DMS79 treated with DMSO at 0.1 percent for 48 hours (cell line): ENCODE measurements at regions not wholly inside any gene's neighbourhood (a gene's known extent, or its start where the extent isn't known, plus 50 kb on each side); places are given as distances from the start of the nearest gene placed in this dataset.

Experiments used
- DNase-seq: peaks from one replicate; lab custom pipeline; 2025; lab: John Stamatoyannopoulos, UW

GRCh38 chr12:90311561-90311960 is 602.9 kb upstream of the ATP2B1 start:
- no peak for DNase-seq

- no peak for DNase-seq
Measured at GRCh38 chr12:90305379-90305778, 596.7 kb upstream of the ATP2B1 start.

GRCh38 chr12:90304231-90304630 is 595.6 kb upstream of the ATP2B1 start:
- no peak for DNase-seq

GRCh38 chr12:90303771-90304170 is 595.1 kb upstream of the ATP2B1 start:
- no peak for DNase-seq

- no peak for DNase-seq
Measured at GRCh38 chr12:90301561-90302133, 593.0 kb upstream of the ATP2B1 start.

- no peak for DNase-seq
Measured at GRCh38 chr12:90301095-90301494, 592.5 kb upstream of the ATP2B1 start.

- no peak for DNase-seq
Measured at GRCh38 chr12:90299666-90300065, 591.0 kb upstream of the ATP2B1 start.

- DNase-seq, result no peak
Measured at GRCh38 chr12:90299121-90299520, 590.5 kb upstream of the ATP2B1 start.

GRCh38 chr12:90298289-90298948 is 589.8 kb upstream of the ATP2B1 start:
- no peak for DNase-seq

- DNase-seq, result no peak
Measured at GRCh38 chr12:90295858-90296257, 587.2 kb upstream of the ATP2B1 start.

GRCh38 chr12:90292183-90292582 is 583.5 kb upstream of the ATP2B1 start:
- no peak for DNase-seq

GRCh38 chr12:90290980-90291975 is 582.6 kb upstream of the ATP2B1 start:
- no peak for DNase-seq

- DNase-seq, result no peak
Measured at GRCh38 chr12:90287585-90287984, 578.9 kb upstream of the ATP2B1 start.

GRCh38 chr12:90281154-90281868 is 572.7 kb upstream of the ATP2B1 start:
- DNase-seq, result no peak

GRCh38 chr12:90280564-90281058 is 572.0 kb upstream of the ATP2B1 start:
- DNase-seq, result no peak

- DNase-seq, result no peak
Measured at GRCh38 chr12:90280033-90280432, 571.4 kb upstream of the ATP2B1 start.

GRCh38 chr12:90275088-90275487 is 566.5 kb upstream of the ATP2B1 start:
- no peak for DNase-seq

- DNase-seq, result no peak
Measured at GRCh38 chr12:90274407-90274806, 565.8 kb upstream of the ATP2B1 start.

- no peak for DNase-seq
Measured at GRCh38 chr12:90268574-90268973, 559.9 kb upstream of the ATP2B1 start.

- no peak for DNase-seq
Measured at GRCh38 chr12:90262251-90262650, 553.6 kb upstream of the ATP2B1 start.

- no peak for DNase-seq
Measured at GRCh38 chr12:90261283-90261682, 552.6 kb upstream of the ATP2B1 start.

GRCh38 chr12:90260136-90260535 is 551.5 kb upstream of the ATP2B1 start:
- DNase-seq, result no peak
